GM12878 (cell line): ENCODE measurements at regions not wholly inside any gene's neighbourhood (a gene's known extent, or its start where the extent isn't known, plus 50 kb on each side); places are given as distances from the start of the nearest gene placed in this dataset.

ENCODE experiments used
- ATAC-seq: fragments of 200-7000 bp; cut with Tn5 transposase; 3 replicates; pipeline ENCODE4 v1.9.1; 2020; ENCODE audit warnings: mild to moderate bottlenecking, moderate library complexity
- BruUV-seq: library from RNA; stranded (reverse); fragments of 400-500 nt; replicated peaks from 2 replicates; lab custom pipeline; 2021; lab: Mats Ljungman, UMichigan
- CTCF ChIA-PET: fragments of 300-600 bp; sonication (Branson Sonifier 250); formaldehyde crosslinking; extraction: SDS; loops from one replicate; lab custom pipeline; 2021; ENCODE audit warnings: inconsistent platforms; lab: Yijun Ruan, JAX
- POLR2A ChIA-PET: fragments of 350-600 bp; formaldehyde crosslinking; extraction: SDS; loops from one replicate; lab custom pipeline; 2021; ENCODE audit warnings: inconsistent platforms; lab: Charles Lee
- RAD21 ChIA-PET: fragments of 300-600 bp; sonication (Branson Sonifier 250); formaldehyde crosslinking; loops from one replicate; lab custom pipeline; 2023; ENCODE audit warnings: antibody characterized with exemption; ENCODE audit not compliant: unreplicated experiment; lab: Charles Lee
- SMC1A ChIA-PET: fragments of 300-600 bp; sonication (Branson Sonifier 250); formaldehyde crosslinking; loops from one replicate; lab custom pipeline; 2023; ENCODE audit not compliant: unreplicated experiment, uncharacterized antibody; lab: Charles Lee
- DNase-seq: peaks from one replicate; pipeline ENCODE4 v3.0.0-alpha.2; 2011; ENCODE audit warnings: low read depth, low spot score
- FAIRE-seq: peaks from 3 replicates; lab custom pipeline; 2011; peaks lifted over from hg19 to GRCh38; lab: Jason Lieb, UNC
- H2AFZ ChIP-seq: 2 replicates; pipeline ENCODE4 v1.6.0; 2011; ENCODE audit warnings: low read depth, low read length, control low read depth; ENCODE audit not compliant: control insufficient read depth
- H3K27ac ChIP-seq: 2 replicates; pipeline ENCODE4 v1.5.1; 2011; ENCODE audit warnings: control low read depth; ENCODE audit not compliant: control insufficient read depth, insufficient read depth
- H3K27me3 ChIP-seq, 2 experiments: replicated peaks in 1 of 2; 2 replicates each; pipeline versions ENCODE4 v1.6.0 to v1.6.1; 2011; ENCODE audit warnings: low read length in 1 of 2; ENCODE audit not compliant: control insufficient read depth in 2 of 2, insufficient read depth in 2 of 2
- H3K36me3 ChIP-seq, 2 experiments: 2 replicates each; pipeline ENCODE4 v1.5.1; 2011; ENCODE audit warnings: low read length in 1 of 2; ENCODE audit not compliant: control insufficient read depth in 2 of 2, insufficient read depth in 2 of 2
- H3K4me1 ChIP-seq: 2 replicates; pipeline ENCODE4 v1.6.1; 2011; ENCODE audit warnings: mild to moderate bottlenecking, low read length, moderate library complexity, mixed read lengths; ENCODE audit not compliant: control insufficient read depth, insufficient read depth
- H3K4me2 ChIP-seq: 2 replicates; pipeline ENCODE4 v1.6.0; 2011; ENCODE audit warnings: control low read depth; ENCODE audit not compliant: control insufficient read depth, insufficient read depth
- H3K4me3 ChIP-seq: fragments of 200-600 bp; sonication (generic); 2 replicates; pipeline ENCODE4 v1.5.1; 2016
- H3K79me2 ChIP-seq: 2 replicates; pipeline ENCODE4 v1.6.0; 2011; ENCODE audit warnings: low read length; ENCODE audit not compliant: control insufficient read depth, insufficient read depth
- H3K9ac ChIP-seq: 2 replicates; pipeline ENCODE4 v1.8.0; 2011; ENCODE audit warnings: low read length, control low read depth, mixed read lengths; ENCODE audit not compliant: control insufficient read depth, insufficient read depth
- H3K9me3 ChIP-seq: replicated peaks from 3 replicates; pipeline ENCODE4 v1.5.1; 2011; ENCODE audit warnings: mild to moderate bottlenecking, low read length; ENCODE audit not compliant: control insufficient read depth, insufficient read depth
- H4K20me1 ChIP-seq: 2 replicates; pipeline ENCODE4 v1.6.0; 2011; ENCODE audit not compliant: control insufficient read depth, insufficient read depth
- BACH1 ChIP-seq: fragments of 450-650 bp; IDR thresholded peaks from 2 replicates; pipeline ENCODE4 v1.6.1; 2017; ENCODE audit warnings: mild to moderate bottlenecking, borderline replicate concordance
- BCL11A ChIP-seq: IDR thresholded peaks from 2 replicates; pipeline ENCODE4 v1.6.1; 2011; ENCODE audit warnings: low read depth, low read length
- CBX5 ChIP-seq: sonication (generic); IDR thresholded peaks from 2 replicates; pipeline ENCODE4 v1.6.1; 2016; ENCODE audit warnings: low read depth, moderate library complexity, mild to moderate bottlenecking, inconsistent platforms
- KDM1A ChIP-seq: fragments of 200-600 bp; sonication (generic); IDR thresholded peaks from 2 replicates; pipeline ENCODE4 v1.6.1; 2016; ENCODE audit warnings: borderline replicate concordance
- KLF5 ChIP-seq: fragments of 450-650 bp; IDR thresholded peaks from 2 replicates; pipeline ENCODE4 v1.6.1; 2014; ENCODE audit warnings: mild to moderate bottlenecking; ENCODE audit not compliant: partially characterized antibody
- MTA3 ChIP-seq: IDR thresholded peaks from 2 replicates; pipeline ENCODE4 v1.6.1; 2012; ENCODE audit warnings: low read length, inconsistent platforms, borderline replicate concordance
- NBN ChIP-seq: fragments of 450-650 bp; IDR thresholded peaks from 2 replicates; pipeline ENCODE4 v1.6.1; 2016
- PML ChIP-seq: IDR thresholded peaks from 2 replicates; pipeline ENCODE4 v1.6.1; 2012; ENCODE audit warnings: low read length, inconsistent platforms
- RAD51 ChIP-seq: fragments of 450-650 bp; IDR thresholded peaks from 2 replicates; pipeline ENCODE4 v1.6.1; 2016; ENCODE audit warnings: moderate library complexity, mild to moderate bottlenecking, inconsistent platforms
- RBBP5 ChIP-seq: fragments of 200-600 bp; sonication (generic); conservative IDR thresholded peaks from 2 replicates; pipeline ENCODE4 v1.6.1; 2016
- SIX5 ChIP-seq: IDR thresholded peaks from 2 replicates; pipeline ENCODE4 v1.6.1; 2011; ENCODE audit warnings: mild to moderate bottlenecking, low read depth, low read length, moderate library complexity; ENCODE audit not compliant: severe bottlenecking
- STAT1 ChIP-seq: fragments of 450-650 bp; conservative IDR thresholded peaks from 2 replicates; pipeline ENCODE4 v1.6.1; 2014; ENCODE audit warnings: antibody characterized with exemption, mild to moderate bottlenecking
- SUPT20H ChIP-seq: IDR thresholded peaks from 2 replicates; pipeline ENCODE4 v1.6.1; 2011; ENCODE audit warnings: low read depth, mild to moderate bottlenecking, low read length, moderate library complexity, borderline replicate concordance; ENCODE audit not compliant: control insufficient read depth
- TCF3 ChIP-seq: IDR thresholded peaks from 2 replicates; pipeline ENCODE4 v1.6.1; 2012; ENCODE audit warnings: low read depth, mild to moderate bottlenecking, low read length, borderline replicate concordance; ENCODE audit not compliant: insufficient read depth
- WRNIP1 ChIP-seq: IDR thresholded peaks from 2 replicates; pipeline ENCODE4 v1.6.1; 2011; ENCODE audit warnings: low read depth, low read length, improper control_type of control experiment, borderline replicate concordance
- YY1 ChIP-seq: IDR thresholded peaks from 2 replicates; pipeline ENCODE4 v1.6.1; 2011; ENCODE audit warnings: low read depth, mild to moderate bottlenecking, low read length
- ZNF207 ChIP-seq: fragments of 450-650 bp; IDR thresholded peaks from 2 replicates; pipeline ENCODE4 v1.6.1; 2014; ENCODE audit warnings: antibody characterized with exemption, mild to moderate bottlenecking, borderline replicate concordance
- ZNF384 ChIP-seq: IDR thresholded peaks from 2 replicates; pipeline ENCODE4 v1.6.1; 2012; ENCODE audit warnings: low read depth, mild to moderate bottlenecking, low read length, improper control_type of control experiment, borderline replicate concordance
- ZZZ3 ChIP-seq: IDR thresholded peaks from 2 replicates; pipeline ENCODE4 v1.6.1; 2011; ENCODE audit warnings: low read depth; ENCODE audit not compliant: control insufficient read depth, insufficient read length
- WGBS: methylation state at CpG from one replicate; pipeline ENCODE4 v1.1.6; 2016; ENCODE audit warnings: low lambda C conversion rate; ENCODE audit not compliant: insufficient replicate concordance, insufficient coverage; ENCODE audit errors: missing lambda C conversion rate; 5-methylcytosine and 5-hydroxymethylcytosine counted together
- in situ Hi-C: fragments of 300-500 bp; cut with MboI; formaldehyde crosslinking; loops from 9 replicates; pipeline ENCODE4 v1.14.3; 2018; ENCODE audit warnings: mixed read lengths
- intact Hi-C: fragments of 100-400 bp; cut with micrococcal nuclease; formaldehyde crosslinking; loops from one replicate; pipeline ENCODE4 v1.14.2; 2022; ENCODE audit not compliant: unreplicated experiment
- TF ChIP-seq, protein P1 (sequence below): IDR thresholded peaks from 2 replicates; pipeline ENCODE4 v1.6.1; 2011; ENCODE audit warnings: borderline replicate concordance, low read depth, mild to moderate bottlenecking, moderate library complexity, mixed read lengths, low read length; ENCODE audit not compliant: insufficient read depth; ENCODE audit errors: extremely low read length

DNA sequence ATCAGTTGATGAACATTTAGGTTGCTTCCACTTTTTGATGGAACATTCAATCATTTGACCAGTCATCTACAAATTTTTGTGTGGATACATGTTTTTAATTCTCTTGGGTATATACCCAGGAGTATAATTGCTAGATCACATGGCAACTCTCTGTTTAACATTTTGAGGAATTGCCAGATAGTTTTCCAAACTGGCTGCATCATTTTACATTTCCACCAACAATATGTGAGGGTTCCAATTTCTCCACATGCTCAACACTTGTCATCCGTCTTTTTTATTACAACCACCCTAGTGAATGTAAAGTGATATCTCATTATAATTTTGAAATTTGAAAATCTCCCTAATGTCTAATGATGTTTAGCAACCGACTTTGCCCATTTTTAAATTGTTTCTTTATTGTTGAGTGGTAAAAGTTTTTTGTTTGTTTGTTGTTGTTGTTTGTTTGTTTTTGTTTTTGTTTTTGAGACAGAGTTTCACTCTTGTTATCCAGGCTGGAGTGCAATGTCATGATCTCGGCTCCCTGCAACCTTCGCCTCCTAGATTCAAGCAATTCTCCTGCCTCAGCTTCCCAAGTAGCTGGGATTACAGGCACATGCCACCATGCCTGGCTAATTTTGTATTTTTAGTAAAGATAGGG, 53.7 kb upstream of the PDYN start:
- H3K4me3 ChIP-seq = no peak overlapping the region
- no peak for TF ChIP-seq RAD51
- no peak for TF ChIP-seq WRNIP1
- TF ChIP-seq NBN = no peak
- no peak for TF ChIP-seq ZZZ3
- TF ChIP-seq MTA3 = no peak
- no peak for TF ChIP-seq KLF5
- no peak for TF ChIP-seq SUPT20H
- no peak for TF ChIP-seq ZNF384
- no peak for TF ChIP-seq STAT1
- no peak for TF ChIP-seq KDM1A
- no peak for TF ChIP-seq BCL11A
- no peak for TF ChIP-seq TCF3
- TF ChIP-seq ZNF207 = no peak
- TF ChIP-seq RBBP5 = no peak
- TF ChIP-seq PML = no peak
- TF ChIP-seq BACH1 = no peak
- TF ChIP-seq SIX5 = no peak
- no peak for TF ChIP-seq CBX5
- TF ChIP-seq, protein P1, sequence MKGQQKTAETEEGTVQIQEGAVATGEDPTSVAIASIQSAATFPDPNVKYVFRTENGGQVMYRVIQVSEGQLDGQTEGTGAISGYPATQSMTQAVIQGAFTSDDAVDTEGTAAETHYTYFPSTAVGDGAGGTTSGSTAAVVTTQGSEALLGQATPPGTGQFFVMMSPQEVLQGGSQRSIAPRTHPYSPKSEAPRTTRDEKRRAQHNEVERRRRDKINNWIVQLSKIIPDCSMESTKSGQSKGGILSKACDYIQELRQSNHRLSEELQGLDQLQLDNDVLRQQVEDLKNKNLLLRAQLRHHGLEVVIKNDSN = no peak
- TF ChIP-seq YY1 = no peak
- CTCF ChIA-PET = no interaction called here
- H3K36me3 ChIP-seq = no peaks in the 10 kb centered on the region
- RAD21 ChIA-PET = no interaction called here
- no peak for FAIRE-seq
- H3K79me2 ChIP-seq = no peaks in the 10 kb centered on the region
- no peak for DNase-seq
- no peak overlapping the region for H3K4me2 ChIP-seq
- in situ Hi-C loops (no loop called here), intact Hi-C loops (no loop called here)
- no peaks in the 10 kb centered on the region for H4K20me1 ChIP-seq
- WGBS = 19% methylated on average over 4 of the region's 4 CpGs
- SMC1A ChIA-PET = no interaction called here
- H2AFZ ChIP-seq = no peak overlapping the region
- no peaks in the 10 kb centered on the region for H3K9me3 ChIP-seq
- no TSS peak for BruUV-seq
- H3K27me3 ChIP-seq = peaks cover 3 to 4% of the 10 kb centered on the region in 2 experiments; a peak in 3 of 4 replicates
- H3K27ac ChIP-seq = no peak overlapping the region
- POLR2A ChIA-PET = no interaction called here
- ATAC-seq = no peak
- no peak overlapping the region for H3K9ac ChIP-seq
- H3K4me1 ChIP-seq = no peaks in the 10 kb centered on the region
